SU-DHL-6 (cell line): ENCODE measurements at regions not wholly inside any gene's neighbourhood (a gene's known extent, or its start where the extent isn't known, plus 50 kb on each side); places are given as distances from the start of the nearest gene placed in this dataset.

Source experiments
- CTCF ChIP-seq: fragments of 200-600 bp; sonication (generic); IDR thresholded peaks from one replicate; pipeline ENCODE4 v1.5.1; 2017; ENCODE audit warnings: antibody characterized with exemption, mild to moderate bottlenecking, low read length, moderate library complexity; ENCODE audit not compliant: insufficient read depth, poor library complexity, severe bottlenecking
- EZH2phosphoT487 ChIP-seq: fragments of 200-600 bp; sonication (generic), shearing (Covaris generic); conservative IDR thresholded peaks from 2 replicates; pipeline ENCODE4 v1.6.1; 2018; ENCODE audit warnings: mild to moderate bottlenecking, antibody characterized with exemption, low read length, moderate library complexity, mixed read lengths

GRCh38 chr3:101120039-101120438 is 126.8 kb upstream of the ABI3BP start:
- TF ChIP-seq CTCF, result no peak
- TF ChIP-seq EZH2phosphoT487, result no peak
